ENCODE measurements at regions not wholly inside any gene's neighbourhood (a gene's known extent, or its start where the extent isn't known, plus 50 kb on each side); places are given as distances from the start of the nearest gene placed in this dataset.
"Not testable (repeated sequence)": the region's sequence is repeated elsewhere in the genome, so short reads cannot be mapped to it uniquely, and the experiment has no call there.

GRCh38 chr15:77910030-77910911 lies 167.2 kb downstream of the TBC1D2B start:
- Histone ChIP-seq H3K27me3 (replicated peaks in 1 of 7) (peaks cover 0 to 16% (median 0%) of the 10 kb centered on the region in 7 donors), H3K4me3 (peak overlapping the region in 4 of 8 donors; percentile 24 to 67 (median 35)), H3K27ac (peak overlapping the region in 5 of 8 donors; percentile 46 to 70 (median 58))
- H3K36me3 ChIP-seq; H3K9me3 ChIP-seq; intact Hi-C loops (cut with DNase I; ENCODE audit: low total_unique reads); H3K4me1 ChIP-seq: not testable (repeated sequence)
- DNase-seq: peak; percentile 90
- peak; percentile 55 to 92 (median 88) for TF ChIP-seq CTCF (IDR thresholded peaks at IDR 0.05 in 8 of 11, conservative IDR thresholded peaks at IDR 0.05 in 3 of 11)
- 10 to 19% (median 12%) methylated on average over 8 to 12 of the region's 12 CpGs for WGBS, 5 donors

GRCh38 chr15:77909182-77909940 lies 168.2 kb downstream of the TBC1D2B start:
- Histone ChIP-seq H3K36me3 (no peaks in the 10 kb centered on the region), H3K9me3 (no peaks in the 10 kb centered on the region), H3K27ac (no peak overlapping the region), H3K27me3 (replicated peaks in 1 of 7) (peaks cover 0 to 16% (median 0%) of the 10 kb centered on the region in 7 donors), H3K4me1 (peaks cover 0 to 6% (median 0%) of the 10 kb centered on the region in 6 donors), H3K4me3 (no peak overlapping the region)
- intact Hi-C loops (cut with DNase I; ENCODE audit: low total_unique reads): no loop called here
- peak; percentile 63 for DNase-seq
- 66 to 90% (median 84%) methylated on average over 14 of the region's 14 CpGs for WGBS, 5 donors
- no peak for TF ChIP-seq POLR2AphosphoS5 (IDR thresholded peaks at IDR 0.05)

GRCh38 chr15:77908752-77909111 lies 168.8 kb downstream of the TBC1D2B start:
- intact Hi-C loops (cut with DNase I; ENCODE audit: low total_unique reads); H3K27ac ChIP-seq: not testable (repeated sequence)
- peak; percentile 41 for DNase-seq

GRCh38 chr15:77907824-77908751 lies 169.4 kb downstream of the TBC1D2B start:
- WGBS, 5 donors: 26 to 76% (median 58%) methylated on average over 14 to 28 of the region's 28 CpGs
- Histone ChIP-seq H3K4me3 (no peak overlapping the region), H3K9me3 (no peaks in the 10 kb centered on the region), H3K27me3 (replicated peaks in 1 of 7) (peaks cover 0 to 18% (median 0%) of the 10 kb centered on the region in 7 donors), H3K4me1 (peaks cover 0 to 6% (median 0%) of the 10 kb centered on the region in 6 donors), H3K36me3 (no peaks in the 10 kb centered on the region), H3K27ac (no peak overlapping the region)
- TF ChIP-seq CTCF (IDR thresholded peaks at IDR 0.05 in 8 of 11, conservative IDR thresholded peaks at IDR 0.05 in 3 of 11) (peak in 6 of 11 experiments; percentile 12 to 61 (median 42)), POLR2AphosphoS5 (IDR thresholded peaks at IDR 0.05) (no peak)
- DNase-seq: peak; percentile 79
- intact Hi-C loops (cut with DNase I; ENCODE audit: low total_unique reads): no loop called here

More at GRCh38 chr15:77908752-77909111, 168.8 kb downstream of the TBC1D2B start:
- peaks cover 0 to 16% (median 0%) of the 10 kb centered on the region in 7 donors for H3K27me3 ChIP-seq (replicated peaks in 1 of 7)
- not testable (repeated sequence) for H3K4me1 ChIP-seq, H3K9me3 ChIP-seq, H3K4me3 ChIP-seq, H3K36me3 ChIP-seq
- 67 to 92% (median 87%) methylated on average over 5 to 6 of the region's 7 CpGs for WGBS, 5 donors

- 75 to 82% (median 81%) methylated on average over 17 of the region's 17 CpGs for WGBS, 5 donors
- H3K4me1 ChIP-seq; H3K9me3 ChIP-seq; H3K27ac ChIP-seq; H3K36me3 ChIP-seq; intact Hi-C loops (cut with DNase I; ENCODE audit: low total_unique reads); H3K4me3 ChIP-seq: not testable (repeated sequence)
- DNase-seq: peak; percentile 41
- H3K27me3 ChIP-seq (replicated peaks in 1 of 7): peaks cover 0 to 21% (median 0%) of the 10 kb centered on the region in 7 donors
Observed at GRCh38 chr15:77906062-77906990, 171.2 kb downstream of the TBC1D2B start.
